SJSA1 (cell line): ENCODE measurements at regions not wholly inside any gene's neighbourhood (a gene's known extent, or its start where the extent isn't known, plus 50 kb on each side); places are given as distances from the start of the nearest gene placed in this dataset.
A peak's percentile ranks its signal among the peaks of the same experiment; 100 is the strongest.
"Not testable (repeated sequence)": the region's sequence is repeated elsewhere in the genome, so short reads cannot be mapped to it uniquely, and the experiment has no call there.

Source experiments
- DNase-seq, 2 experiments: peaks; one replicate each; pipeline ENCODE4 v3.0.0-alpha.2; 2015 to 2020; ENCODE audit warnings: low spot score in 2 of 2, low read depth in 1 of 2
- H3K27ac ChIP-seq: fragments of 250-450 bp; sonication (Bioruptor Pico); 2 replicates; pipeline ENCODE4 v1.5.1; 2020; ENCODE audit warnings: mild to moderate bottlenecking, moderate library complexity
- H3K27me3 ChIP-seq: fragments of 250-450 bp; sonication (Bioruptor Pico); replicated peaks from 2 replicates; pipeline ENCODE4 v1.5.1; 2020; ENCODE audit warnings: mild to moderate bottlenecking, moderate library complexity
- H3K36me3 ChIP-seq: fragments of 250-450 bp; sonication (Bioruptor Pico); 2 replicates; pipeline ENCODE4 v1.5.1; 2020; ENCODE audit warnings: mild to moderate bottlenecking
- H3K4me1 ChIP-seq: fragments of 250-450 bp; sonication (Bioruptor Pico); replicated peaks from 2 replicates; pipeline ENCODE4 v1.6.1; 2021; ENCODE audit warnings: mild to moderate bottlenecking
- H3K4me3 ChIP-seq: fragments of 250-450 bp; sonication (Bioruptor Pico); 2 replicates; pipeline ENCODE4 v1.5.1; 2020; ENCODE audit warnings: mild to moderate bottlenecking
- H3K9me3 ChIP-seq: fragments of 250-450 bp; sonication (Bioruptor Pico); replicated peaks from 2 replicates; pipeline ENCODE4 v1.5.1; 2020; ENCODE audit warnings: mild to moderate bottlenecking

DNA sequence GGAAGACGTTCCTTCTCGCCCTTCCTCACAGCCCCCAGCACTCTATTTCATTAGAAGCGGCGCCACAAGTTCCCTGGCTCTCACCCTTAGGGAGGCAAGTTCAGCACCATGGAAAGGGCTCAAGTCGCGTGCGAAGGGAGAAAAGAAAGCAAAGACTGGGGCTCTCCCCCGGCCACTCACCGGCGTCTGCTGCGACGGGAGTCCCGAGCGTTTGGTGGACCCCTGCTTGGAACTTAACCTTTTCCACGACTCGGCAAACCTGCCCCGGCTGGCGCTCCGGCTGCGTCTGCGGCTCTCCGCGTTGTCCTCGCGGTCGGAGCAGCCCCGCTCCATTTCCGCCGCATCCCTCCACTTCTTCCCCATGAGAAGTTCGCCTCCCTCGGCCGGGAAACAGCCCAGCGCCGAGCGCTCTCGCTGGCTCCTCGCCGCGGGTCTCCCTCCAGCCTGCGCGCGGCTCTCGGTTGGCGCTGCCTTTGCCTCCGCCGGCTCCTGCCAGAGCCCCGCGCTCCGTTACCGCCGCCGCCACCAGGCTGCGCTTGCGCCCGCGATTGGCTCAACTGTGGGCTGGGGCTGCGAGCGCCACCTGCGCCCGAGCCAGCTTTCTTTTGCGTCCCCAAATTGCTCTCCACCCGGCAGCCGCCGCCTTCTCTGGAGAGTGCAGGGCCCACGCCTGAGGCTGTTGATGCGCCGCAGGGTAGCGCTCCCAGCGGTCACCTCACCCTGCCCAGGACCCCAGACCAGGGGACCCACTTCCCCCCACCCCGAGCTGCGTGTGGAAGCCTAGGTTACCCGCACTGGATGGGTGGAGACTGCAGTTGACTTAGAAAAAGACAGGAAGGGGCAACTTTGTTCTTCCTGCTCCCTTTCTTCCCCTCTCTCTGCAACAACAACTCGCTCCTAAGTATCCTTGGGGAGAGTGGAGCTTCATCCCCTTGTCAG, 321.6 kb downstream of the CEMIP2 start:
- Histone ChIP-seq H3K4me1 (peaks cover 4% of the 10 kb centered on the region; the same call in 1 of the 2 replicates), H3K36me3 (no peaks in the 10 kb centered on the region), H3K4me3 (peak overlapping the region; percentile 23), H3K9me3 (no peaks in the 10 kb centered on the region), H3K27ac (no peak overlapping the region), H3K27me3 (no peaks in the 10 kb centered on the region; the same call in none of the 2 replicates)
- peak; percentile 48 to 49 for DNase-seq

DNA sequence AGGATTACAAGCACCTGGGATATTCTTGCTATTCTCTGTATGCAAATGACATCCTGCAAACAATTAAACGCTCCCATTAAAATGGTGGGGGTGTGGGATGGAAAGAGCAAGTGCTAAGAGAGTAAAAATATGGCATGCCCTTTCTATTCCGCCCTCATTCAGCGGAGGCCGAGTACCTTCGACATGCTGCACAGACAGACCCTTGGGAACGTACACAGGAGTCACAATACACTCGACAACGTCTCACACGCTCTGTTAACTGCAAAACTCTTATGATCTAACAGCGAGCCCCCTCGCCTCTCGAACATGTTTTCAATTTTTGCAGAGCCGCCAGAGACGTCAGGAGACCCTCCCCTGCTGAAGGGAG, 322.2 kb downstream of the CEMIP2 start:
- H3K9me3 ChIP-seq, result no peaks in the 10 kb centered on the region
- no peaks in the 10 kb centered on the region; the same call in none of the 2 replicates for H3K27me3 ChIP-seq
- DNase-seq, result no peak
- no peak overlapping the region for H3K4me3 ChIP-seq
- no peak overlapping the region for H3K27ac ChIP-seq
- peaks cover 4% of the 10 kb centered on the region; the same call in 1 of the 2 replicates for H3K4me1 ChIP-seq
- H3K36me3 ChIP-seq, result no peaks in the 10 kb centered on the region

DNA sequence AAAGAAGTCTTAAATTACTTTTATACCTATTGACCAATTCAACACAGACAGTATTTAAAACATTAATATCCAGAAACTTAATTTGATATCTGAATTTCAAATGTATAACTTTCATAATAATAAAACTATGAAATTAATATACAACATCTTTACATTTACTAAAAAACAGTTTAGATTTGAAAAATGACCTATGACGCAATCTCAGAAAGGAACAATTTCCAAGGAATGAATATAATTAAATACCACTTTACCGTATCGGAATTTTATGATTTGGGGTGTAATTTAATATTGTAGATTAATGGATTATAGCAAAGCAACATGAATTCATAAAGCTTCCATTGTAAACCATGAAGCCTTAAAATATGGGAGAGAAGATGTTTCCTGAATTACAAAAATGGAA, 321.5 kb upstream of the TRPM3 start:
- Histone ChIP-seq H3K36me3 (no peaks in the 10 kb centered on the region), H3K27ac (no peak overlapping the region), H3K4me3 (no peak overlapping the region), H3K9me3 (no peaks in the 10 kb centered on the region), H3K4me1 (peaks cover 4% of the 10 kb centered on the region; the same call in 1 of the 2 replicates), H3K27me3 (no peaks in the 10 kb centered on the region; the same call in none of the 2 replicates)
- DNase-seq, result no peak

DNA sequence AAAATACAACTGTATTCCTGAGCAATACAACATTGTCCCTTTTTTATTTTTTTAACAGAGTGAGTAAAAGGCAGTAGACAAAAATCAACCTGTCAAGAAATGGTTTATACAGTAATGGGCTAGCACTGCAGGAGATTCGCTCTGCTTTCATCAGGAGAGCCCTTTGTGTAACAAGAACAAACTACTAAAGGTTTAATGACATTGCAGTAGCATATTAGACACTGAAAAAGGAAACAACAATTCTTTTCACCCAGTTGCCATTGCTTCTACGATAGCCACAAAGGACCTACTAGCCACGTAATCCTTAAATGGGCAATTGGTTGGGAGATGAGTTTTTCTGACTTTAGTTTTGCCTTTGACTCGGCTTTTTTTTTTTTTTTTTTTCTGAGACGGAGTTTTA, 319.8 kb upstream of the TRPM3 start:
- Histone ChIP-seq H3K4me3 (no peak overlapping the region), H3K36me3 (no peaks in the 10 kb centered on the region), H3K27ac (no peak overlapping the region), H3K27me3 (no peaks in the 10 kb centered on the region; the same call in none of the 2 replicates), H3K9me3 (no peaks in the 10 kb centered on the region), H3K4me1 (no peaks in the 10 kb centered on the region)
- no peak for DNase-seq

DNA sequence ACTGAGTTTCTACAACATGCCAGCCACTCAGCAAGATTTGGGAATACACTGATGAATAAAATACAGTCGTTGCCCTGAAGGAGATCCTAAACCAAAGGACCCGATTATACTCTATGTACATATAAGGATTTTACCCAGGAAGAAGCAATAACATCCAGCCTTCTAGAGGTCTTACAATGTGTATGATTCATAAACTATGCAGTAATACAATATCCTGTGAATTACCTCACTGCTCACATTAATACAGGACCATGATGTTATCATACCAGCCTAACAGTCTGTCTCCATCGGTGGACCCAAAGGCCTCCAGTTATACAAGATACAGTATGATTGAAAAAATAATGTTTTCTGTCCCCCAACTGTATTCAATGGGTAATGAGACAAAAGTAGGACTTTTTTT, 310.5 kb upstream of the TRPM3 start:
- H3K4me3 ChIP-seq, result no peak overlapping the region
- no peaks in the 10 kb centered on the region for H3K27me3 ChIP-seq
- no peaks in the 10 kb centered on the region for H3K36me3 ChIP-seq
- no peaks in the 10 kb centered on the region for H3K9me3 ChIP-seq
- no peak overlapping the region for H3K27ac ChIP-seq
- H3K4me1 ChIP-seq, result no peaks in the 10 kb centered on the region
- DNase-seq, result no peak

DNA sequence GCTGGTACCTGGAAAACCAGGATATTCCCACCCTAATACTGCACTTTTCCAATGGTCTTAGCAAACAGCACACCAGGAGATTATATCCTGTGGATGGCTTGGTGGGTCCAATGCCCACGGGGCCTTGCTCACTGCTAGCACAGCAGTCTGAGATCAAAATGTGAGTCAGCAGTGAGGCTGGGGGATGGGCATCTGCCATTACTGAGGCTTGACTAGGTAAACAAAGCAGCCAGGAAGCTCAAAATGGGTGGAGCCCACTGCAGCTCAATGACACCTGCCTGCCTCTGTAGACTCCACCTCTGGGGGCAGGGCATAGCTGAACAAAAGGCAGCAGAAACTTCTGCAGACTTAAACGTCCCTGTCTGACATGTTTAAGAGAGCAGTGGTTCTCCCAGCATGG, 285.9 kb upstream of the TRPM3 start:
- H3K27me3 ChIP-seq, H3K4me1 ChIP-seq, H3K4me3 ChIP-seq, H3K9me3 ChIP-seq, H3K36me3 ChIP-seq, H3K27ac ChIP-seq, DNase-seq: not testable (repeated sequence)

DNA sequence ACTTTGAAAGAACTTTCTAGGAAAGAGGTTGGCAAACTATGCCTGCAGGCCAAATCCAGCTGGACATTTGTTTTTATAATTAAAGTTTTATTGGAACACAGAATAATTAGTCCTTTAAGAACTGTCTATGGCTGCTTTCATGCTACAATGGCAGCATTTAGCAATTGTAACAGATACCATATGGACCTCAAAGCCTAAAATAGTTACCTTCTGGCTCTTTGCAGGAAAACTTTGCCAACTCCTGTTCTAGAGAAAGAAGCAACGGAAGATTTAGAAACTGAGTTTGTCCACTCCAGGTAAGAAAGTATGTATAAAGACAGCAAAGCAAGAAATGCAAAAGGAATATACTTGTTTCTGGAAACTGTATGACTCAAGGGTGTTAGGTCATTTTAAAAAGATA, 281.7 kb upstream of the TRPM3 start:
- no peaks in the 10 kb centered on the region for H3K36me3 ChIP-seq
- H3K4me3 ChIP-seq, result no peak overlapping the region
- H3K9me3 ChIP-seq, result no peaks in the 10 kb centered on the region
- H3K27me3 ChIP-seq, result no peaks in the 10 kb centered on the region
- no peak for DNase-seq
- no peaks in the 10 kb centered on the region for H3K4me1 ChIP-seq
- no peak overlapping the region for H3K27ac ChIP-seq

DNA sequence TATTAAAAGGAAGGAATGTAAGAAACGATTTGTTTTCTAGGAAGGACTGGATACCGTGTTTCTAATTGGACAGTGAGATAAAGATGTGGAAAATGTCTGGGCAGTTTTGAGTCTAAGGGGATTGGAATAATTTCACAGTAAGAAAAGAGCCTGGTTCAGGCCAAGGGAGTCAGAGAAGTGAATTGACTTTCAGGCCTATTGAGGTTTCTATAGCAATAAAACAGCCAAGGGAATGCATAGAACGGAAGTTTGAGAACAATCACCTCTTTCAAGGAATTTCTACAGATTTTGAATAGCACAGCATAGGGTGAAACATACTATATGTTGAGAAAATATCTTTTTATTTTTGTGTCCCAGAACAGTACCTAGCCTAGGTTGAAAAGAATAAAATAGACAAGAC, 271.6 kb upstream of the TRPM3 start:
- no peak overlapping the region for H3K27ac ChIP-seq
- no peak for DNase-seq
- H3K4me3 ChIP-seq, result no peak overlapping the region

DNA sequence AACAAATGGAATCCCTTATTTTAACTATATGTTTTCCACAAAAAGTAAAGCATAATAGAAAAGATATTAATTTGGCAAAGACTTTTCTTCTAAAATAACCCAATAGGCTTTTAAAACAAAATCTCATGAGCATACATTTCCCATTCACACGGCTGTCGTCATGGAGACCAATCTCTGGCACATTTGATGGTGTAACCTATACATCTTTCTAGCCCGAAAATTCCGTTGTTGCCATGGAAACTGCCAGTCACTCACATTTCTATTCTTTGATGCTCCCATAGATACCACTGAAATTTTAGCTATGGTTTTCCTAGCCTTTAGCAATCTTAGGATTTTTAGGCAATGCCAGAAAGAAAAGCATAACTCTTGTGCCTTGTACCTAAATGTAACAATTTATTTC, 262.9 kb upstream of the TRPM3 start:
- no peak overlapping the region for H3K27ac ChIP-seq

More for the DNA sequence above, 271.6 kb upstream of the TRPM3 start:
- H3K9me3 ChIP-seq, result no peaks in the 10 kb centered on the region
- no peaks in the 10 kb centered on the region for H3K4me1 ChIP-seq
- H3K27me3 ChIP-seq, result no peaks in the 10 kb centered on the region
- H3K36me3 ChIP-seq, result no peaks in the 10 kb centered on the region

DNA sequence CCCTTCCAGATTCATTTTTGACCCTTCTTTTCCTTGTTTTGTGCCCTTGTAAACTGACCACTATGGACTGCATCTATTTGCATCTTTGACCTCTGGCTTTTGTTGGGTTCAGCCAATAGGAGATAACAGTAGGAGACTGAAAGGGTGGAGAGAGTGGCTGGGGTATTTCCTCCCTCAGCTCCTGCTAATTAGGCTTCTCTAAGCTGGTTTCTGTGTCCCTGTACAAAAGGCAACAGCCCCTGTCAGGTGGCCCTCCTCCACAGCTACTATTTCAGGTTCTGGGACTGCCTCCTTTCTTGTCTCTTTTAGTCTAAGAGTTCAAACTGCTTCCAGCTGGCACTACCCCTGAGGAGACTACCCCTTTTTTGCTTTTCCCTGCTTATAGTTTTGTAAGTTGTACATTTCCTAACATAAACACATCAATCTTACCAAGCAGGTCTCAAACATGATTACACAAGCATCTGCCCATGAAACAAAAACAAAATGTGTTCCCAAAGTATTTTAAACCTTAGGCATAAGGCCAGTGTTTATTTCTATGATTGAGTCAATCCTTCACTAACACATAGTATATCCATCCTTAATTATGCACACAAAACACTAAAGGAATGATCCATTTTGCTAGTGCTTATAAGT, 262.0 kb upstream of the TRPM3 start:
- Histone ChIP-seq H3K4me1 (no peaks in the 10 kb centered on the region), H3K9me3 (no peaks in the 10 kb centered on the region), H3K27me3 (no peaks in the 10 kb centered on the region), H3K27ac (no peak overlapping the region), H3K36me3 (no peaks in the 10 kb centered on the region), H3K4me3 (no peak overlapping the region)
- DNase-seq, result no peak

More for the DNA sequence above, 262.9 kb upstream of the TRPM3 start:
- Histone ChIP-seq H3K36me3 (no peaks in the 10 kb centered on the region), H3K27me3 (no peaks in the 10 kb centered on the region), H3K4me1 (no peaks in the 10 kb centered on the region), H3K9me3 (no peaks in the 10 kb centered on the region), H3K4me3 (no peak overlapping the region)
- DNase-seq, result no peak

DNA sequence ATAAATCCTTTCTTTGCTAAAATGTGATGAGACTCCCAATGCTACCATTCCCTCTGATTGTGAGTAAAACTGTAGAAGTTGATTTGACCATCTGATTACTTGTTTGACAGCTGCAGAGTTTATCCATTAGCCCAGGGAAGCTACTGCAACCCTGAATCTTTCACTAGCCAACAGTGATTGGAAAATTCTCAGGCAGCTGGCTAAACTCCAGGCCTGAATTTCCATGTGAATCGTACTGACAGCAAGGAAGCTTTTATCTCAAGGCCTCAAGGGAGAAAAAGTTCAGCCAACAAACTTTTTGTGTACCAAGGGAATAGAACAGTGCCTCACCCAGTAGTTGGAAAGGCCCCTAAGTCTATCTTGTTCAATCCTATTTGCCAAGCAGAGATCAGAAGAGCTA, 246.7 kb upstream of the TRPM3 start:
- no peaks in the 10 kb centered on the region for H3K4me1 ChIP-seq
- H3K9me3 ChIP-seq, result no peaks in the 10 kb centered on the region
- 0 out of 2 replicates have a peak, but pooled peaks cover 4% of the 10 kb centered on the region for H3K27me3 ChIP-seq
- no peak overlapping the region for H3K27ac ChIP-seq
- no peak for DNase-seq
- no peaks in the 10 kb centered on the region for H3K36me3 ChIP-seq
- no peak overlapping the region for H3K4me3 ChIP-seq

DNA sequence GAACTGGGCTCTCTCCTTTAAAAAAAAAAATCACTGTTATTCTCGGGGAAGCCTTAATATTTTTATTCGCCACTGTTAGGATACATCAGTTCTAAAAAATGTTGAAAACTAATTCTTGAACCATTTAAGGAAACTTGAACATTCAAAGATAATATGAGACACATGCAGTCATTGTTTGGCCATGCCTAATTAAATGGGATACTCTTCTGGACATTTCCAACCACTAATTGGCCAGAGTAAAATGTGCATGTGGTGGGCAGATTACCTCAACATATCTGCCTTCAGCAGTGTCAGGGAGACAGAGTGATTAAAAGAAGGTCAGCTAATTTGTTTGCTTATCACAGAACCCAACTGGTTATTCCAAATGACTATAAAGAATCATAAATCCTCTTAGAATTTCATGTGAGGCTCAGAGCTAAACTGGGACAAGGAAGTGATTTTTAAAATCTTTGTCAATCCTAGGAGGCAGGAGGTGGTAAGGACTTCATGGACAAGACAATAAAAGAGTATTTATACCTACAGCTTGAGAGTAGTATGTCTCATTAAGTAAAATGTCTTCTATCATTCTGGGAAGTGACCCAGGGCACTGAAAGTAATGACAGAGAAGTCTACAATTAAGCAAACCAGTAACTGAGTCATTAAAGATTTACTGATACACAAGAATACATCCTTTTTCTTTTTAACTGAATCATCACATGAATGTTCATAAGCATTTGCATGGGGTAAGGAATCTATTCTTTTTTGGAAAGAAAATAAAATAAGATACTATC, 242.9 kb upstream of the TRPM3 start:
- no peaks in the 10 kb centered on the region for H3K36me3 ChIP-seq
- H3K9me3 ChIP-seq, result no peaks in the 10 kb centered on the region
- no peaks in the 10 kb centered on the region for H3K4me1 ChIP-seq
- no peak overlapping the region for H3K27ac ChIP-seq
- 0 out of 2 replicates have a peak, but pooled peaks cover 4% of the 10 kb centered on the region for H3K27me3 ChIP-seq
- no peak overlapping the region for H3K4me3 ChIP-seq
- no peak for DNase-seq

DNA sequence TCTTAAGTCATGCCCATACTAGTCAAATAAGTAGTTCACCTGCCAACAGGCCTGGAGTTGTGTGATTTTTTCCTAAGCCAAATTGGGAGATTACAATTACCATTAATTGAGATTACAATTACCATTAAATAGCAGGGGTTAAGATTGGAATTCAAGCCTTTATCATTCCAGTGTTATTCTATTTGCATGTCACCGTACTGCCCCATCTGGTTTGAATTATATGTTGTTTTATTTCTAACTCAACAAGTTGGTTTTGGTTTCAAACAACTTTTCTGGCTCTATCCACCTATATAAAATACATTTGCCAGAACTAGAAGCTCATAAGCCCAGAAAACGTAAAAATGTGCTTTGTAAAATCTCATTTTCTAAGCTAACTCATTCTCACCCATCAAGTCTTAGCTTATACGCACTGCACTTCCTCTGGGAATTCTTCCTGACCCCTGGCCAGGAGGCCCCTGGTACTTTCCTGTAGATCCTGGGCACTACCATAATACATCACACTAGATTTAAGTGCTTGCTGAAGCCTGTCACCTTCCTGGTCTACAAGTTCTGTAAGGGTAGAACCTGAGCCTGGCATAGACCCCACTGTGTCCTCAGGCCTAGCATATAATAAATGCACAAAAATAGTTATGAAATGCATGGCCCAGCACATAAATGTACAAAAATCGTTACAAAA, 242.0 kb upstream of the TRPM3 start:
- Histone ChIP-seq H3K4me3 (no peak overlapping the region), H3K4me1 (no peaks in the 10 kb centered on the region), H3K36me3 (no peaks in the 10 kb centered on the region), H3K27ac (no peak overlapping the region), H3K9me3 (no peaks in the 10 kb centered on the region), H3K27me3 (0 out of 2 replicates have a peak, but pooled peaks cover 4% of the 10 kb centered on the region)
- DNase-seq, result no peak
